ENCODE measurements at regions not wholly inside any gene's neighbourhood (a gene's known extent, or its start where the extent isn't known, plus 50 kb on each side); places are given as distances from the start of the nearest gene placed in this dataset.
"Not testable (repeated sequence)": the region's sequence is repeated elsewhere in the genome, so short reads cannot be mapped to it uniquely, and the experiment has no call there.

DNA sequence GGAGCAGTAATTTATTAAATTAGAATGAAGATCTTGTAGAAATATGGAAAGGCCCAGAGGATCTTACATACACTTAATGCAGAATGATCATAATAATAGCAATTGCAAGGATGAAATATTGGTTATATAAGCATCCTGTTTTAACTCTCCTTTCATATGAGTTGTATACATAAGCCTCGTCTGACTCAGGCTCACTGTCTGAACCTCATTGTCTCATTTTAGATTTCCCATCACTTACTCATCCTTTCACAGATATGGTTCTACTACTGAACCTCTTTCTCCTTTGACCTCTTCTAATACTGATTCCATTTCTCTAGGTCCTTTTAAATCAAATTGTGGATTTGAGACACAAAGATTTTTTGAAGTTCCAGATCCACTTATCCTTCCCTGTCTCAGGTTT, 277.3 kb upstream of the TRPC5 start:
- no peak for DNase-seq

DNA sequence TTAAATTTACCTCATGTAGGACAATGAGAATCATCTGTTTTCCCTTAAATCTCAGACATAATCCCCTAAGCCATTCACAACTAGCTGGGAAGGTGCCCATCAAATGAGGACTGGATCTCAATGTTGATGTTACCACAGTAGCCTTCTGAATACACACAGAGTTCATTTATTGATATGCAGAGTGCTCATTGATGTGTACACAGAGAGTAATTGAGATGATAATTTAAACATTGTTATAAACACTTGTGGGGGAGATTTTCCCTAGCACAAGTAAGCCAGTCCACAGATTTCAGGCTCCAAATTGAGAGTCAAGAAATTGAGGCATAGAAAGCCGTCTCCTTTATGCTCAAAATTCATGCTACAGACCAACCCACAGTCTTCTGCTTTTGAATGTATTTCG, 273.4 kb upstream of the TRPC5 start:
- no peak for DNase-seq

DNA sequence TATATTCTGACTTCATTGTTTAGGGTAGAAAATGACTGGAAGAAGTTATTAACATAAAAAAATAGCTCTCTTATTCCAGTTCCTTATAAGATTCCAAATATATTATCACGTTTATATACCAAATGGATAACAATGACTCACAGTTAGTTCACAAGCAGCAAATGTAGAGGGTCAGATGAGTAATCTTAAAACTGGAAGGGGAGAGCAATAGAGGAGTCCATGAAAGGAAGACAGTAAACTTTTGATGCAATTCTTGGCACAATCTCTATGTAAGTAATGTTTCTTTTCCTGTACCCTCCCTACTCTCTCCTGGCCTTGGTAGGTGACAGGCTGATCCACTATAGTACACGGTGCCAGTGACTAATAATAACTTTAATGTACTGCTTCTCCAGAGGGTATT, 259.0 kb upstream of the TRPC5 start:
- no peak for DNase-seq

DNA sequence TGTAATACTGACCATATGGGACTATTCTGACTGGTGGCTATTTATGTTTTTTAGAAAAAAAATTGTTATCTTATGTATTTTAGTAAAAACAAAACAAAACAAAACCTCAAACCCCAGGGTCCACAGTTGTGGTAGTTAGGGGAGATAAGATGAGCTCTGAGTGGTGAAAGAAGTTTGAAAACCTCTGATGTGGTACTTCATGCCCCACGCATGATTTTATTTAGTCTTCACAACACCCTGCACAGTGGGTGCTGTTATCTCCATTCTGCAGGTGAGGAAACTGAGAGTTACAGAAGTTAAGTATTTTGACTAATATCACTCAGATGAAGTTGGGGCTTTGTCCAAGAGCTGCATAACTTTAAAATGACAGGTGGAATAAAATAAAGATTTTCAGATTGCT, 230.6 kb upstream of the TRPC5 start:
- DNase-seq: no peak

DNA sequence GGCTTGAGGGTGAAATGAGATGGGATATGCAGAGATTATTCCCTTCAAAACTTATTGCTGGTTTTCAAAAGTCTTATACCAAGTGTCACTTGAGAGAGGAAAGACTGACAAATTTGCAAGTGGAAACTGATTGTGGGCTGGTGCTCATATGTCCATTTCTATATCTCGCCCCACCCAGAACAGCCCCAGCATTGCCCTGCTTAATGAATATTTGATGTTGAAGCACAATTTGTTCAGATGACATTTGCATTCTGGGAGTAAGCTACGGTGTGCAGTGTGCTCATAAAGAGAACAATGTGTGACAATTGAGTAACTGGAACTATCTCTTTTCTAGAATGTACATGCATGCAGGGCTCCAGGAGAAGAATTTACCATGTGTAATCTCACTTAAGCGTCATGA, 223.5 kb upstream of the TRPC5 start:
- DNase-seq: no peak

DNA sequence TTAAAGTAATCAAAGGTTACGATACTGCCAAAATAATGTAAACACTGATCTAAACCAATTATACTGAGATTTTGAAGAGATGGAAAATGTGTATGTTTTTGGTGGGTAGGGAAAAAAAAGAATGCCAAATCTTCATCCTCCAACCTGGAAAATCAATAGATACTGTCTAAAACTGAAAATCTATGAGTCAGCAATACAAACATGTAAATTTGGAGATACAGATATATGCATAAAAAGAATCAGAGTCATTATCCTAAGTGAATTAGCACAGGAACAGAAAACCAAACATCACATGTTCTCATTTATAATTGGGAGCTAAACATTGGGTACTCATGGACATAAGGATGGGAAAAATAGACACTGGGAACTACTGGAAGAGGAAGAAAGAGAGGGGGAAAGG, 197.4 kb upstream of the TRPC5 start:
- no peak for DNase-seq

DNA sequence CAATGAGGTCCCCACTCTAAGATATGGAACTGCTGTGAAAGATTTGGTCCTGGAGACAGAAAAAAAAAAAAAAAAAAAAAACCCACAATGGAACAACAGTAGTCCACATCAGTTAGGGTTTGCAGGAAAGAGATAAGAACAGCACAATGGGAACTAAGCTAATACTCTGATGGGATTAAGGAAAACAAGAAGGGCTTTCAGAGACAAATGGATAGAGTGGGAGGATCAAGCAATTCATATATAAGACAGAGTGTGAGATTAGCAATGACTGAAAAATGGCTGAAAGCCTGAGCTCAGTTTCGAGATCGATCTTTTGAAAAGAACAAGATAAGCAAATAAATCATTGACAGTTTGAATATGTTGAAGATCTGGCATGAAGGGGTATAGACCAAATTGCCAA, 188.4 kb upstream of the TRPC5 start:
- no peak for DNase-seq

DNA sequence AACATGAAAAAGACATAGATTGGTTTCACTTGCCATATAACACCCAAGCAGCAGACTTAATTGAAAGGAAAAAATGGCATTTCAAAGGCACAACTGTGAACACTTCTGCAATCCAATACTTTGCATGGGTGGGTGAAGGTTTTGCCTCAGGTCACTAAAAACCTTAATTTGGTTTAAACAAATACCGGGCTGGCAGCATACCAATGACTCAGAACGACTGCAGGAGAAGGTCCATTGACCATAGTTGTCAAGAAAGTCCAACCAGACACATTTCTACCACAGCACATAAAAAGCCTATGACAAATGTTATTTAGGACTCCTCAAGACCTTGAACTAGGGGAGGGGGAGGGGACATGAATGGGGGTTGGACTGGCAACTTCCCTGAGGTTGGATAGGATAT, 183.6 kb upstream of the TRPC5 start:
- DNase-seq: no peak

DNA sequence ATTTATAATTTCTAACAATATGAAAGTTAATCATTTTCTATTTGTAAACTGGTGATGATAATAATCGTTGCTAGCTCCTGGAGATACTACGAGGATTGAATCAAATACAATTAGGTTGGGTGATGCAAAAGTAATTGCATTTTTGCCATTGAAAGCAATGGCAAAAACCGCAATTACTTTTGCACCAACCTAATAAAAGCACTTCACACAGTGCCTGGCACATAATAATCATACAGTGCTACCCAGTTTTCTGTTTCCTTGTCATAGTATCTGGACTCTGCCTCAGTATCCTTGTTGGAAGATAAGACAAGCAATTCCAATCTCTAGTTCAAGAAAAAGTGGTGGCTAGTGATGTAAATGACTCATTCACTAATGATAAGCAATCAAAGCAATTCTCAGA, 176.8 kb upstream of the TRPC5 start:
- no peak for DNase-seq

DNA sequence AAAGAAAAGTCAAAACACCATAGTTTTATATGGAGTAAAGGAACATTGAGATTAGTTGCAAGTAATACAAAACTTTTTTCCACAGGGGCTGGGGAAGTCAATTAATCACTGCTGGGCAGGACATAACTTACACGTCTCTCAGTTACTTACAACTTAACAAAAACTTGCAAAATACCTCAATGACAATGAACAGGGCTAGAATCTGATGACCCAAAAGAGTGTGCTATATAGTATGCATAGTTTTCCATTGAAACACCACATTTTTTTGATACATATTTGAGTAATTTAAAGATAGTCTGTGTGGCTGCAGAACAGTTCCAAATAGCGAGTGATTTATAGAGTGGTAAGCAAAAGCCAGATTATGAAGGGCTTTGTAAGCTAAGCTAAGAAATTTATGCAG, 172.3 kb upstream of the TRPC5 start:
- no peak for DNase-seq

DNA sequence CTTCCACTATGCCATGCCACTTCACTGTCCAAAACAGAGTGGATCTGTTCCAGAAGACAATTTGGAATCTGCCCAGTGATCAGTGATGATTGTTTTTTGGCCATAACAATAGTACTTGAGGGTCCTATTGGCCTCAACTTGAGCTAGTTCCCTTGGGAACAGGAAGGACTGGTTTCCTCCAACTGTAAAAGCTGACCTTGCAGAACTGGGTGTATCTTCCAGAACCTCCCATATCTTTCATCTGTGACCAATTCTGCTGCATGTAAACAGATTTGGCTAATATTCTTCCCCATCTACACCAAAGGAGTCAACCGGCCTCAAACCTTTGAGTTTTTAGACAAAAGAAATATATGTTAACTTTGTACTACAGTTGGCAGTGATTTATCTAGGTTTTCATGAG, 165.1 kb upstream of the TRPC5 start:
- no peak for DNase-seq

DNA sequence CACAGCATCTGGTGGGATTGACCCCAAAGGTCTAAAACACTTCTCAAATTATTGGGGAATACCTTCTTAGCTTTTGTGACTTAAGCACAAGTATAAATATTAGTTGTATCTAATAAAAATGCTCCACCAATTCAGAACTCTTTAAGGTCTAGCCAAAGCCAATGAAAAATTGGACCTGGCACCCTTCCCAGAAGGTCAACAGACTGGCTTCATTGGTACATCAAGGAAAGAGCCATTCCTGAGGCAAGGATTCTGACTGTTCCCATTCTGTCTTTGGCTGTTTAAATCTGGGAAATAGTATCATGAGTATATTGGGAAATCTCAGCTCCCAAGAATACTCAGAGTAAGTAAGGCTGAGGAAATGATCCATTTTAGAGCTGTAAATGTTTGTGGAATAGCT, 153.0 kb upstream of the TRPC5 start:
- DNase-seq: no peak

DNA sequence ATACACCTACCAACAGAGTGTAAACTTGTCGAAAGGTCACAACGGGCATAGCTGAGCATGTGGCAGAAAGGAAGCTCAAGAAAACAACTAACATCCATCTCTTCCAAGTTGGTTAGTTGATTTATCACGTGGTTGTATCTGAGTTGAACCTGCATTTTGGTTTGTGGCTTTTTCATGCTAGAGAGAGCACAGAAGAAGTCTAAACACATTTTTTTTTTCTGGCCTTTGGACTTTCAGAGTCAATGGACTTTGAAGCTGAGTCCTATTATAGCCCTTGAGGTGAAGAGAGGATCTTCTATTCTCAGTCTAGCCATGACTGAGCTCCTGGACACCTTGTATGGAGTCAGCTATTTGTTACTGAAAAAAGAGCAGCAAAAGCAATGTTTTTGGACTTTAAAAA, 150.6 kb upstream of the TRPC5 start:
- DNase-seq: no peak

DNA sequence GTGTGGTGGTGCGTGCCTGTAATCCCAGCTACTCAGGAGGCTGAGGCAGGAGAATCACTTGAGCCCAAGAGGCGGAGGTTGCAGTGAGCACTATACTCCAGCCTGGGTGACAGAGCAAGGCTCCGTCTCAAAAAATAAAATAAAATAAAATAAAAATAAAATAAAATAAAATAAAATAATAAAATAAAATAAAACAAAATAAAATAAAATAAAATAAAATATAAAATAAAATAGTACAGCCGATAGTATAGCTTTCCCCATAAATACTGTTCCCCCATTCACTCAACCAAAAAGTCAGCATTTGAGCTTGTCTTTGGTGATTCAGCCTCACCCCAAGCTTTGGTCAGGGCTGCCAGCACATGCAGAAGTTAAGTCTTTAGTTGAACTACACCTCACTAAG, 144.2 kb upstream of the TRPC5 start:
- not testable (repeated sequence) for DNase-seq

DNA sequence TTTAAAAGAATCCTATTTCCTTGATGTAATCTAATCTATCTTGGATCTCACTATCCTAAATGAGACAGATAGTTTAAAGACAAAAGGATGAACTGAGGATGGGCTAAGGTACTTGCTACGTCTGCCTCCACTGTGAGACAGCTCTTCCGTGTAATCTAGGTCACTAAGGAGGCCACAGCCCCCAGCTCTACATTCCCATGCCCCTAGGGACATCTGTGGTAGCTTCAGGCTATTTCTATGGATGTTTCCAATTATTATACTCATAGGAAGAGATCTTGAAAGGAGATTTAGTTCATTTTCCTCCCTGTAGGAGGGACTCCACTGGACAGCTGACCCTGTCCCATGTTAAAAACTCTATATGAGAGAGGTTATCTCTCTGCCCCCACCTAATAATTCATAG, 140.8 kb upstream of the TRPC5 start:
- no peak for DNase-seq

DNA sequence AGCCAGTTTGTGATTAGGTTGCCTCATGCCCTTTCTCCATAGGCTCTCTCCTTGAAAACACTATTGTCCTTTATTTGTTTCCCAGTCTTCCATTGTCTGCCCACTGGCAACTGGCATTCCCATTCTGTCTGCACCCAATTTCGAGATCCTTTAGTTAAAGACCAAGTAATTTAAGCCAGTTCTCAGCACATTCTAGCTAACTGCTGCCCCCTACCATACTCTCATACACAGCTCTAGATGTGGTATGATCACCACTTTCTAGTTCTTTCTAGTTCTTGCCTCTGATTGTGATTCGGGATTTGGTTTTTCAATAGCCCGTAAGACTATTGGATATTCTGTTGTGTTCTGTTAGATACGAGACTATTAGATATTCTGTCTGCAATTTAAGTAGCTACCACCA, 135.8 kb upstream of the TRPC5 start:
- no peak for DNase-seq

DNA sequence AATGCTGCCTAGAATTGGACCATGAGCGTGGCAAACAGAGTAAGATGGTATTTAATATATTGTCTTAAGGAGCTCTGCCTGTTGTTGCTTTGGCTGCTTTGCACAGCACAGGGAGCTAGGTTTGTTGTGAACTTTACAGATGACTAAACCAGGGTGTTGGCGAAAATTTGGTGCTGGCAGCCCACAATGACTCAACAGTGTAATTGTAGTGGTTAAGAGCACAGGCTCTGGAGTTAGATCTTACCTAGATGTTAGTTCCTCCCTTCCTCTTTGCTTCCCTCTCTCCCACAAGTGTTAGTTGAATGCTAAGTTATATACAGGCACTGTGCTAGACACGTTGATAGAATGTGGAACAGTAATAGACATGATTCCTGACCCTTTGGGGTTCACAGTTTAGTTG, 128.9 kb upstream of the TRPC5 start:
- DNase-seq: peak; percentile 0

DNA sequence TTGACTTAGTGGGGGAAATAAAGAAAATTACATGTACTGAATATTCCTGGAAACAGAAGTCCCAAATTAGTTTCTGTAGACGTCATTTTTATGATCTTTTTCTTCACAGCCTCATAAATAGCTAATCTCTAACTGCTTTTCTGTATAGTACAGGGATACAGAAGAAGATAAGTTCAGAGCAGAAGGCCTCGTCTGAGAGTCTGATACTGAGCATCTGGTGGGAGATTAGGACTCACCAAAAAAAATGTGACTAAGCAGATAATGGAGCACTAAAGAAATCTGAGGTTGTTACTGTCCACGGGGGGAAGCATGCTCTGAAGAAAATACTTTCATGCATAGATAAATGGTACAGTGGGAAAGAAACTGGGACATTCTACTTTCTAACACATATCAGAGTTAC, 115.3 kb upstream of the TRPC5 start:
- DNase-seq: no peak

DNA sequence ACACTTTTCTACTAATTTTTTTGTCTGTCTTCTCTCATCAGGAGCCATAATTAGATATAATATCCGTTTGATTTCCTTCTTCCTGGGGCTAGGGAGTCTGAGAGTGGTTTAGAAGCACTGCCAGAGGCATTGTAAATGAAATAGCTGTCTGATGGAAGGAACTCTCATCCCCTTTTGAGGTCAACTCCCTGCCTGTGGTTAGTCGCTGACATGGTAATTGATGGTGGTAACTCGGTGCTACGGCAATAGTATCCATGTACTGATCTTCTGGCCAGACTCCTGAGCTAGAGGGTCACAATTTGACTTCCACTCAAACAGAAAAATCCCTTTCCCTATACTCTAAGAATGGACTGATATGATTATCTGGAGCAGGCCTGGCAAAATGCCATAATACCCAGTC, 108.1 kb upstream of the TRPC5 start:
- DNase-seq: no peak

DNA sequence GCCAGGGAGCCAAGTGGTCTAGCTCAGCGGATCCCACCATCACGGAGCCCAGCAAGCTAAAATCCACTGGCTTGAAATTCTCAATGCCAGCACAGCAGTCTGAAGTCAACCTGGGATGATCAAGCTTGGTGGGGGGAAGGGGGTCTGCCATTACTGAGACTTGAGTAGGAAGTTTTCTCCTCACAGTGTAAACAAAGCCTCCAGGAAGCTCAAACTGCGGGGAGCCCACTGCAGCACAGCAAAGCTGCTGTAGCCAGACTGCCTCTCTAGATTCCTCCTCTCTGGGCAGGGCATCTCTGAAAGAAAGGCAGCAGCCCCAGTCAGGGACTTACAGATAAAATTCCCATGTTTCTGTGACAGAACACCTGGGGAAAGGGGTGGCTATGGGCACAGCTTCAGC, 98.8 kb upstream of the TRPC5 start:
- DNase-seq: not testable (repeated sequence)

DNA sequence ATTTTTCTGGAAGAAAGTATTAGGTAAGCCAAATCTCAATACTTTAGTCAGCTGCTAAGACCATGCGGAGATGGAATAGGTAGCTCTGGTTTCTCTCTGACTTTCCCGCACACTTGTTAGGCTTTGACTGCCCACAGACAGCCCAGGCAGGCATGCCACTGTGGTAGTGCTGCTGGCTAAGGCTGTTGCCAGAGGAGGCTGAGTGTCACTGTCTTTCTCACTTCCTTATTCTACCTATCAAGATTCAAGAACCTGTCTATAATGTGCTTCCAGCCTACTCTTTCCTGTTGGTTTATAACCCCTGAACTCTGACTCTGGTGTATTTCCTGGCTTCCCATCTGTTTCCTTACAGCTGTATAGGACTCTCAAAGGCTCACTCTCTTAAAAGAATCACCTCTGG, 81.8 kb upstream of the TRPC5 start:
- DNase-seq: no peak

DNA sequence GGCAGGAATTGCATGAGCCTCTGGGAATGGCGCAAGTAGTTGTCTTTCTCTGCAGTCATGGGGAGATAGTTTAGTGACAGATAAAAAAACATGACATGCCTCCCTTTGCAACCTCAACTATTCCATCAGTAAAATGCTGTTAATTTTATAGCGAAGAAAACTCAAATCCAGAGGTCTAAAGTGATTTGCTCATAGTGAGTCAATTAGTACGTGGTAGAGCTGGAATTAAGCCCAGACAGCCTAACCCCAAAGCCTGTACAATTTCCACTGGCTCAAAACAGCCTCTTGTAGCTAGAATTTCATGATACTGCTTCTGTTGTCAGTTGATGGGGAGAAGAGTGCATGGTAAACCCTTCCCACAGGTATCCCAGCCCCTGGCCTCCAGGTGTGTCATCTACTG, 81.3 kb upstream of the TRPC5 start:
- no peak for DNase-seq

DNA sequence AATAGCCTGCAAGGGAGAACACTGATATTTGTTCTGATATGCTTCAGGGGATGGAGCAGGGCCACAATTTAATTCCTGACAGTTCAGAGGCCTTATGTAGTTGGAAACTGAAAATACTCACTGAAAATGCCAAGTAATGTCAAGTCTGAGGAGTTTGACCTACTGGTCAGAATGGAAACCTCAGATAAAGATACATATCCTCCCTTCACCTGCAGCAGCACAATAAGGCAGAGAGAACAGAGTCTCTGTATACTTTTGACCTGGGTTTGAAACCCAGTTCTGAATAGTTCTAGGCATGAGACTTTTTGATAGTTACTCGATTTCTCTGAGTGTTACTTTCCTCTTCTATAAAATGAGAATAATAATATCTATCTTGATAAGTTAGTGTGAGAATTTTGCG, 65.8 kb upstream of the TRPC5 start:
- DNase-seq: no peak

DNA sequence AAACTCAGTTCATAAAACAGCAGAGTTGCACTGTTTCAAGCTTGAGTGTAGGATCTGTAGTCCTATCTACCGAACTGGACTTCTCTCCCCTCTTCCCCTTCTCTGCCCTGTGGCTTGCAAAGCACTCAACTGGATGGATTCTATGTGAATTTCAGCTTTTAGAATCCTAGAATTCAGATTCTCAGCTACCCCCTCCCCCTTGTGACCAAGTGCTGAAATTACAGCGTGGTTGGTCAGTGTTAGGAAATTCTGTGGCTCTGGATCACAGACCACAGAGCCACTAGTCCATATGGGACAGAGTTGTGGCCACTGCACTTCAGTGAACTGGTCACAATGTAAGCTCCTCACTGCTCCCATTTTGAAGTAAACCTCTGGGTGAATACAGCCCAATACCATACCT, 64.6 kb upstream of the TRPC5 start:
- no peak for DNase-seq

DNA sequence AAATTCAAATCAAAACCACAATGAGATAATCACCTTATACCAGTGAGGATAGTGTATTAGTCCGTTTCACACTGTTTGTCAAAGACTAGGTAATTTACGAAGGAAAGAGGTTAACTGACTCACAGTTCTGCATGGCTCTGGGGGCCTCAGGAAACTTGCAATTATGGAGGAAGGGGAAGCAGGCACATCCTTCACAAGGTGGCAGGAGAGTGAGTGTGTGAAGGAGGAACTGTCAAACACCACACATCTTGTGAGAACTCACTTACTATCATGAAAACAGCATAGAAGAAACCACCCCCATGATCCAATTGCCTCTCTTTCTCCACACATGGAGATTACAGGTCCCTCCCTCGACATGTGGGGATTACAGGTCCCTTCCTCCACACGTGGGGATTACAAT, 54.7 kb upstream of the TRPC5 start:
- no peak for DNase-seq
